ENCODE measurements at regions not wholly inside any gene's neighbourhood (a gene's known extent, or its start where the extent isn't known, plus 50 kb on each side); places are given as distances from the start of the nearest gene placed in this dataset.

DNA sequence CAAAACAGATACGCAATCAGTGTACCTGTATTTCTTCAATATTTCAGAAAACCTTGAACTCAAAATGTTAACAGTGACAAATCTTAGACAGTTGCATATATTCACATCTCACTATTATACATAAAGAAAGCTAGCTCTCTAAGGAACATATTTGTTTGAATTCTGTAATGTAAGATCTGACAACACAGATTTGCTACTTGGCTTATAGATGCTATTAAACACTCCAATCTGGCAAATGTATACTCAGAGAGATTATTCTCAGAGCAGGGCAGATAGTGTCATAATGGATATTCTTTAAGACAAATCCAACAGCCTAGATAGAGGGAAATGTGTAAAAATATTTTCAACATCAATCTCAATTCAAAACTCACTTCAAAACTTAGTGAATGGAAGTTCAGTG is 794.5 kb upstream of the CDH9 start:
- DNase-seq (ENCODE audit: extremely low read depth, insufficient read length) = no peak
- Histone ChIP-seq H3K4me3 (replicated peaks; ENCODE audit: low read depth, low read length) (no peak overlapping the region), H3K27me3 (replicated peaks; ENCODE audit: control insufficient read depth, insufficient read depth, low read length) (no peaks in the 10 kb centered on the region), H3K36me3 (ENCODE audit: control insufficient read depth, insufficient read depth, low read length) (no peaks in the 10 kb centered on the region)
- TF ChIP-seq, protein P1, sequence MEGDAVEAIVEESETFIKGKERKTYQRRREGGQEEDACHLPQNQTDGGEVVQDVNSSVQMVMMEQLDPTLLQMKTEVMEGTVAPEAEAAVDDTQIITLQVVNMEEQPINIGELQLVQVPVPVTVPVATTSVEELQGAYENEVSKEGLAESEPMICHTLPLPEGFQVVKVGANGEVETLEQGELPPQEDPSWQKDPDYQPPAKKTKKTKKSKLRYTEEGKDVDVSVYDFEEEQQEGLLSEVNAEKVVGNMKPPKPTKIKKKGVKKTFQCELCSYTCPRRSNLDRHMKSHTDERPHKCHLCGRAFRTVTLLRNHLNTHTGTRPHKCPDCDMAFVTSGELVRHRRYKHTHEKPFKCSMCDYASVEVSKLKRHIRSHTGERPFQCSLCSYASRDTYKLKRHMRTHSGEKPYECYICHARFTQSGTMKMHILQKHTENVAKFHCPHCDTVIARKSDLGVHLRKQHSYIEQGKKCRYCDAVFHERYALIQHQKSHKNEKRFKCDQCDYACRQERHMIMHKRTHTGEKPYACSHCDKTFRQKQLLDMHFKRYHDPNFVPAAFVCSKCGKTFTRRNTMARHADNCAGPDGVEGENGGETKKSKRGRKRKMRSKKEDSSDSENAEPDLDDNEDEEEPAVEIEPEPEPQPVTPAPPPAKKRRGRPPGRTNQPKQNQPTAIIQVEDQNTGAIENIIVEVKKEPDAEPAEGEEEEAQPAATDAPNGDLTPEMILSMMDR (IDR thresholded peaks at IDR 0.05; ENCODE audit: insufficient read depth, low read length, poor library complexity, severe bottlenecking) = no peak

DNA sequence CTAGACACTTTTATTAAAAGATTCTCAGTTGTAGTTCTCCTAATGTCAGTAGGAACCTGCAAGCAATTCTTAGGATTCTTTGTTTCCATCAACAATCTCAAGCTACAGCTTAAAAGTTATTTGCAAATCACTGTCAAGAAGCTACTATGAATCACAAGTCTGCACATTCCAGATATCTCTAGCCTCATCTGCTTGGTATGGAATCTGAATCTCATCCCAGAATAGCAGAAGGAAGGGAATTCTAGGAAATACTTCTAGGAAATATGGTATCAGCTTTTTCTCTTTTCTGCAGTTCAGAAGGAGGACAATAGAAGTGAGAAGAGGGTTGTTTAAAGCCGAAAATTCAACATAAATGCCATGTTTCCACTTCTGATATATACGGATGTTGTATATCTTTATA is 792.2 kb upstream of the CDH9 start:
- DNase-seq (ENCODE audit: extremely low read depth, insufficient read length) = no peak

DNA sequence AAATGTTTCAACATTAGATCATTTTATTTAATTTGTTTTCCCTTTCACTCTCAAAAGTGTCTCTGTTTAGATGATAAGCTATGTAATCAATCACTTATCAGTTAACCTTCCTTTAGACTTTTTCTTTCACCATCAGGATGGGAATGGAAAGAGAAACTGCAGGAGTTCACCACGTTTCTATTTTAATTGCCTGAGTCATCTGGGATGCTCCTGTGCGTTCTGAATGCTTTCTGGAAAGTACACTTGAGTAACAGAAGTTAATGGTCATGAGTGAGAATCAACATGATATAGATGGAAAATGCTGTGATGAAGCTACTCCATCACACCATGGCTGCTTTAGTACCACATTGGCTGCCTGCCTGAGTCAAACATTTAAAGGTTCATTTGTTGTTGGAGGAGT is 783.3 kb upstream of the CDH9 start:
- H3K27me3 ChIP-seq (replicated peaks; ENCODE audit: control insufficient read depth, insufficient read depth, low read length) = no peaks in the 10 kb centered on the region
- TF ChIP-seq, protein P1 (IDR thresholded peaks at IDR 0.05; ENCODE audit: insufficient read depth, low read length, poor library complexity, severe bottlenecking) = no peak
- H3K36me3 ChIP-seq (ENCODE audit: control insufficient read depth, insufficient read depth, low read length) = no peaks in the 10 kb centered on the region

More for the DNA sequence above, 792.2 kb upstream of the CDH9 start:
- Histone ChIP-seq H3K27me3 (replicated peaks; ENCODE audit: control insufficient read depth, insufficient read depth, low read length) (no peaks in the 10 kb centered on the region), H3K36me3 (ENCODE audit: control insufficient read depth, insufficient read depth, low read length) (no peaks in the 10 kb centered on the region), H3K4me3 (replicated peaks; ENCODE audit: low read depth, low read length) (no peak overlapping the region)
- TF ChIP-seq, protein P1 (IDR thresholded peaks at IDR 0.05; ENCODE audit: insufficient read depth, low read length, poor library complexity, severe bottlenecking) = no peak

DNA sequence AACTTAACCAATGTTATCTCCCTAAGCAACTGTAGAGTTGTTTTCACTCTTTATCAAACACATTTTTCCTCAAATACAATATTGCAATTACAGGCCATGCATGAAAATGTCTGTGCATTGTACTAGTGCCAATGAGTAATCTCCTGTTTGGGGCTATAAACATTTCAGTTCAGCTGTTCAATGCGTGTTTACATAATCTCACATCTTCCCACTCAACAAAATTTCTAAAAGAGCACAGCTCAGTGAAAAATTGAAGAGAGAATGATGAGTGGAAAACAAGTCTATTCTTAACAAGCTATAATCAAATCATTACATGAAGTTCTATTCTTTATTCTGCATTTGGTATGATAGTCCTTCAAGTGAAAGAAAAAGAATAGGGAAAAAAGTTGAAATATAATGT is 780.5 kb upstream of the CDH9 start:
- no peak for DNase-seq (ENCODE audit: extremely low read depth, insufficient read length)
- TF ChIP-seq, protein P1 (IDR thresholded peaks at IDR 0.05; ENCODE audit: insufficient read depth, low read length, poor library complexity, severe bottlenecking) = no peak
- no peak overlapping the region for H3K4me3 ChIP-seq (replicated peaks; ENCODE audit: low read depth, low read length)
- H3K36me3 ChIP-seq (ENCODE audit: control insufficient read depth, insufficient read depth, low read length) = no peaks in the 10 kb centered on the region
- no peaks in the 10 kb centered on the region for H3K27me3 ChIP-seq (replicated peaks; ENCODE audit: control insufficient read depth, insufficient read depth, low read length)

More for the DNA sequence above, 783.3 kb upstream of the CDH9 start:
- no peak for DNase-seq (ENCODE audit: extremely low read depth, insufficient read length)
- no peak overlapping the region for H3K4me3 ChIP-seq (replicated peaks; ENCODE audit: low read depth, low read length)

DNA sequence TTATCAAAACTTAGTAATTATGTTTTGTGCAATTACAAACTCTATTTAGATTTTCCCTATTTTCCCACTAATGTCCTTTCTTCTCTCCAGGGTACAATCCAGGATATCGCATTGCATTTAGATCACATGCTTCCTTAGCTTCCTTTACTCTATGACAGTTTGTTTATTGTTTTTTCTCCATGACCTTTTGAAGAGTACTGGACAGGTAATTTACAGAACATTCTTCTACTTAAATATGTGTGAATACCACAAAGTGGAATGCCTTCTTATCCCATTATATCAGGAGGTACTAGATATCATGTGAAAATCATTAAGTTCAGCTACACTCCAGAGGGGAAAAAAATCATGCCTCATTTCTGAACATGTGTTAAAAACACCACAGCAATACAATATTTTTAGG is 776.6 kb upstream of the CDH9 start:
- TF ChIP-seq, protein P1 (IDR thresholded peaks at IDR 0.05; ENCODE audit: insufficient read depth, low read length, poor library complexity, severe bottlenecking) = no peak
- DNase-seq (ENCODE audit: extremely low read depth, insufficient read length) = no peak
- no peak overlapping the region for H3K4me3 ChIP-seq (replicated peaks; ENCODE audit: low read depth, low read length)

DNA sequence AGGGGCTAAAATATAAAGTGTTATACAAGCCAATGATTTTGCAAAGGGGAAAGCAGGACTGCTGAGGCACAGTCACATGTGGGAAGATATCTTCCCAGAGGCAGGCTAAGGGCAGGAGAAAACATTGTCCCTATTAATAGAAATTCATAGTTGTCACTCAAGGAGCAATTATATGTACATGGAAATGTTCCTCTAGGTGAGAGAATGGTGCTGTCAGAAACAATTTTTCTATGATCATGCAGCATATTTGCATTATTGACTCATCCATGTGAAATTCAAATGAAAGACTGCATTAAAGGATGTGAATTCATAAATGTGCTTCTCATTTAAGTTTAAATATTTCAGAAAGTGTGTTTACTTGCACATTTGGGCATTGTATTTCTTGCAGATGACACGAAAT is 775.9 kb upstream of the CDH9 start:
- H3K4me3 ChIP-seq (replicated peaks; ENCODE audit: low read depth, low read length) = no peak overlapping the region
- H3K36me3 ChIP-seq (ENCODE audit: control insufficient read depth, insufficient read depth, low read length) = no peaks in the 10 kb centered on the region
- no peak for DNase-seq (ENCODE audit: extremely low read depth, insufficient read length)
- TF ChIP-seq, protein P1 (IDR thresholded peaks at IDR 0.05; ENCODE audit: insufficient read depth, low read length, poor library complexity, severe bottlenecking) = no peak
- no peaks in the 10 kb centered on the region for H3K27me3 ChIP-seq (replicated peaks; ENCODE audit: control insufficient read depth, insufficient read depth, low read length)

More for the DNA sequence above, 776.6 kb upstream of the CDH9 start:
- Histone ChIP-seq H3K27me3 (replicated peaks; ENCODE audit: control insufficient read depth, insufficient read depth, low read length) (no peaks in the 10 kb centered on the region), H3K36me3 (ENCODE audit: control insufficient read depth, insufficient read depth, low read length) (no peaks in the 10 kb centered on the region)

Data from GM06990 (cell line).